CD4-positive, alpha-beta T cell treated with Interleukin-4 for 4 hours (primary cell): ENCODE measurements at regions not wholly inside any gene's neighbourhood (a gene's known extent, or its start where the extent isn't known, plus 50 kb on each side); places are given as distances from the start of the nearest gene placed in this dataset.
"Not testable (repeated sequence)": the region's sequence is repeated elsewhere in the genome, so short reads cannot be mapped to it uniquely, and the experiment has no call there.

Experiments used
- DNase-seq: peaks from one replicate; pipeline ENCODE4 v3.0.0-alpha.2; 2020

GRCh38 chr10:27344568-27345454 lies 104.2 kb upstream of the ACBD5 start:
- no peak for DNase-seq

- no peak for DNase-seq
Measured at GRCh38 chr10:27341001-27341400, 100.4 kb upstream of the ACBD5 start.

- DNase-seq = not testable (repeated sequence)
Measured at GRCh38 chr10:27335246-27335645, 94.6 kb upstream of the ACBD5 start.

- DNase-seq = no peak
Measured at GRCh38 chr10:27330074-27330473, 89.5 kb upstream of the ACBD5 start.

GRCh38 chr10:27328946-27329345 lies 88.3 kb upstream of the ACBD5 start:
- no peak for DNase-seq

GRCh38 chr10:27326748-27327147 lies 86.2 kb upstream of the ACBD5 start:
- DNase-seq = not testable (repeated sequence)

- no peak for DNase-seq
Measured at GRCh38 chr10:27319752-27320431, 79.3 kb upstream of the ACBD5 start.

GRCh38 chr10:27319139-27319538 lies 78.5 kb upstream of the ACBD5 start:
- not testable (repeated sequence) for DNase-seq

GRCh38 chr10:27315082-27315481 lies 74.5 kb upstream of the ACBD5 start:
- DNase-seq = not testable (repeated sequence)

- not testable (repeated sequence) for DNase-seq
Measured at GRCh38 chr10:27313586-27313985, 73.0 kb upstream of the ACBD5 start.

GRCh38 chr10:27312854-27313253 lies 72.3 kb upstream of the ACBD5 start:
- DNase-seq = no peak

- DNase-seq = not testable (repeated sequence)
Measured at GRCh38 chr10:27311809-27312208, 71.2 kb upstream of the ACBD5 start.

- DNase-seq = not testable (repeated sequence)
Measured at GRCh38 chr10:27298522-27298850, 57.9 kb upstream of the ACBD5 start.

GRCh38 chr10:27297844-27298521 lies 57.4 kb upstream of the ACBD5 start:
- no peak for DNase-seq

GRCh38 chr10:27296285-27296684 lies 55.7 kb upstream of the ACBD5 start:
- DNase-seq = not testable (repeated sequence)

GRCh38 chr10:27291253-27291895 lies 50.8 kb upstream of the ACBD5 start:
- DNase-seq = not testable (repeated sequence)
